Hepatocyte (in vitro differentiated cells): ENCODE measurements at regions not wholly inside any gene's neighbourhood (a gene's known extent, or its start where the extent isn't known, plus 50 kb on each side); places are given as distances from the start of the nearest gene placed in this dataset.

Source experiments
- CTCF ChIP-seq: fragments of 200-600 bp; sonication (generic); IDR thresholded peaks from 2 replicates; pipeline ENCODE4 v1.5.1; 2016; ENCODE audit warnings: antibody characterized with exemption, mild to moderate bottlenecking; ENCODE audit not compliant: poor library complexity
- EZH2phosphoT487 ChIP-seq: fragments of 200-600 bp; sonication (generic); IDR thresholded peaks from one replicate; pipeline ENCODE4 v1.6.1; 2018; ENCODE audit warnings: antibody characterized with exemption, mild to moderate bottlenecking, low read depth, moderate library complexity; ENCODE audit not compliant: unreplicated experiment, severe bottlenecking

GRCh38 chr2:187956906-187957534, 334.7 kb upstream of the GULP1 start:
- TF ChIP-seq EZH2phosphoT487 (no peak), CTCF (no peak)
